NCI-H187 treated with DMSO at 0.1 percent for 48 hours (cell line): ENCODE measurements at regions not wholly inside any gene's neighbourhood (a gene's known extent, or its start where the extent isn't known, plus 50 kb on each side); places are given as distances from the start of the nearest gene placed in this dataset.

Experiments used
- DNase-seq: peaks from one replicate; lab custom pipeline; 2025; lab: John Stamatoyannopoulos, UW

GRCh38 chr9:20117482-20117881 is 328.6 kb upstream of the SLC24A2 start:
- DNase-seq, result no peak

GRCh38 chr9:20114974-20115373 is 326.1 kb upstream of the SLC24A2 start:
- no peak for DNase-seq

- no peak for DNase-seq
These were observed 323.5 kb upstream of the SLC24A2 start for GRCh38 chr9:20112205-20112783.

- DNase-seq, result no peak
These were observed 322.5 kb upstream of the SLC24A2 start for GRCh38 chr9:20111173-20111843.

- no peak for DNase-seq
These were observed 306.7 kb upstream of the SLC24A2 start for GRCh38 chr9:20095430-20096092.

- DNase-seq, result no peak
These were observed 303.7 kb upstream of the SLC24A2 start for GRCh38 chr9:20092561-20092960.

GRCh38 chr9:20087481-20087880 is 298.6 kb upstream of the SLC24A2 start:
- no peak for DNase-seq

- no peak for DNase-seq
These were observed 297.0 kb upstream of the SLC24A2 start for GRCh38 chr9:20085842-20086241.

GRCh38 chr9:20084125-20084524 is 295.3 kb upstream of the SLC24A2 start:
- no peak for DNase-seq

- no peak for DNase-seq
These were observed 294.6 kb upstream of the SLC24A2 start for GRCh38 chr9:20083390-20083789.

- no peak for DNase-seq
These were observed 294.0 kb upstream of the SLC24A2 start for GRCh38 chr9:20082831-20083230.

GRCh38 chr9:20082406-20082805 is 293.6 kb upstream of the SLC24A2 start:
- DNase-seq, result no peak

- DNase-seq, result no peak
These were observed 289.4 kb upstream of the SLC24A2 start for GRCh38 chr9:20078246-20078645.

GRCh38 chr9:20074291-20074690 is 285.5 kb upstream of the SLC24A2 start:
- DNase-seq, result no peak

- no peak for DNase-seq
These were observed 281.5 kb upstream of the SLC24A2 start for GRCh38 chr9:20070336-20070735.

GRCh38 chr9:20065796-20066700 is 277.2 kb upstream of the SLC24A2 start:
- DNase-seq, result no peak

- DNase-seq, result no peak
These were observed 276.2 kb upstream of the SLC24A2 start for GRCh38 chr9:20065046-20065445.

- no peak for DNase-seq
These were observed 265.9 kb upstream of the SLC24A2 start for GRCh38 chr9:20054734-20055133.

- DNase-seq, result no peak
These were observed 260.1 kb upstream of the SLC24A2 start for GRCh38 chr9:20048985-20049384.

- no peak for DNase-seq
These were observed 259.6 kb upstream of the SLC24A2 start for GRCh38 chr9:20048437-20048836.

- DNase-seq, result no peak
These were observed 255.8 kb upstream of the SLC24A2 start for GRCh38 chr9:20044686-20045085.

GRCh38 chr9:20043461-20043860 is 254.6 kb upstream of the SLC24A2 start:
- DNase-seq, result no peak
